HG03460 (cell line): ENCODE measurements at regions not wholly inside any gene's neighbourhood (a gene's known extent, or its start where the extent isn't known, plus 50 kb on each side); places are given as distances from the start of the nearest gene placed in this dataset.
"Not testable (repeated sequence)": the region's sequence is repeated elsewhere in the genome, so short reads cannot be mapped to it uniquely, and the experiment has no call there.

Experiments used
- ATAC-seq: cut with Tn5 transposase; IDR thresholded peaks from one replicate; pipeline ENCODE4 v1.9.1; 2021; ENCODE audit not compliant: unreplicated experiment

- ATAC-seq = no peak
These were observed 606.4 kb upstream of the NR3C2 start for GRCh38 chr4:149048451-149049143.

DNA sequence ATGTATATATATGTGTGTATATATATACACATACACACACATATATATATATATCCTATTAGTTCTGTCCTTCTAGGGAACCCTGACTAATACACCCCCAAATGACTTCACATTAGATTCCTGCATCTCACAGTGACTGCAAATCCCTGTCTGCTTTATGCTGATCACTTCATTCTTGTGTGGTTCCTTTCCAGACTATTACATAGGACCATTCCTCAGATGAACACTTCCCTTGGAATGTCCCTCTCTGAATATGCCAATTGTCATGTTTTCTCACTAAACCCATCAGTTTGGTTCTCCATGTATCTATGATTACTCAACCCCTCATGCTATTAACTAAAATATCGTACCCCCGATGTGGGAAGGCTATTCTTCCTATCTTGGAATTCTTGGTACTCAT is 605.2 kb upstream of the NR3C2 start:
- ATAC-seq = no peak

- ATAC-seq = no peak
These were observed 603.5 kb upstream of the NR3C2 start for GRCh38 chr4:149045731-149046130.

- not testable (repeated sequence) for ATAC-seq
These were observed 597.6 kb upstream of the NR3C2 start for GRCh38 chr4:149039786-149040185.

DNA sequence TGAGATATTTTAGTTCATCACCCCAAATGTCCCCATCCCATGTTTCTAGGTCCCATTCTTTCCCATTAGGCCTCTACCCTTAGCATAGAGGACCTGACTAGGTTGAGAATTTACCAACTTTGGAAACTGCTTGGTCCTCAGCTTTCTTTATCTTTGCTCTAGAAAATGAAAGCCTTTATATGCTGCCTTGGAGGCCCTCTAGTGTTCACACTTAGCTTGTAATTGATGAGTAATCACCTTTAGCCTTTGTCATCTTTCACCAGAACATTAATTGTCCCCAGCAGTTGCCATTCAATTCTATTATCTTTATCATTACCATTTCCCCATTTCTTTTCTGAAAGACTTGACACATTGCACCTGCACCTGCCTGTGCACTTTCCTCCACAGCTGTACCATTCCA is 589.2 kb upstream of the NR3C2 start:
- ATAC-seq = no peak

- ATAC-seq = no peak
These were observed 586.9 kb upstream of the NR3C2 start for GRCh38 chr4:149029056-149029651.

- no peak for ATAC-seq
These were observed 584.5 kb upstream of the NR3C2 start for GRCh38 chr4:149026696-149027095.

DNA sequence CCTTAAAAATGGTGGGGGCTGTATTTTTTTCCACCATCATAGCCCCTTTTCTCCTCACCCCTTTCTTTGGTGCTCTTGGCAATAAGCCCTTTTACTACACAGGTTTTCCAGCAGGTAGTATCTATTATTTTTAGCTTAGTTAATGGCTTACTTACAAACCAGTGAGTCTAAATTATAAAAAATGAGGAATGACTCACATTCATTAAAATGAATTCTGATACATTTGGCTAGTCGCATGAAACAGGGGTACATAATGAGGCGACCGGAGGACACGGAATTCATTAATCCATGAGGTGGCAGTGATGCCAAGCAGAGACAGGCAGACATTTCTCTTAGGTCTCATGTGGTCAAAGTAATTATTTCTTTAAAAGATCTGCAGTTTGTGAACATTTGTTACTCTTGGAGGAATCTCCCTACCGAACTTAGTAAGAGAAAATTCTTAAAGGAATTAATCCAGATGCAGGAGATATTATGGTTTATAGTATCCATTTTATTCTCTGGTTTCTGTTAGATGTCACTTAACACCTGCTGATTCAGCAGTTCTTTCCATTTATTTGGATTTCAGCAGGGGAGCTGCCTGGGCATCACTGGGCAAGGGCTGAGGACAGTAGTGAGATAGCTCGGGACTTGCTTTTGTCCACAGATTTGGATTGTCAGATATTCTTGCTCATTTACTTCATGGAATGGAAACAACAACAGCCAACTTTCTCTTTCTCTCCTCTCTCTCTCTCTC is 575.0 kb upstream of the NR3C2 start:
- ATAC-seq = no peak

DNA sequence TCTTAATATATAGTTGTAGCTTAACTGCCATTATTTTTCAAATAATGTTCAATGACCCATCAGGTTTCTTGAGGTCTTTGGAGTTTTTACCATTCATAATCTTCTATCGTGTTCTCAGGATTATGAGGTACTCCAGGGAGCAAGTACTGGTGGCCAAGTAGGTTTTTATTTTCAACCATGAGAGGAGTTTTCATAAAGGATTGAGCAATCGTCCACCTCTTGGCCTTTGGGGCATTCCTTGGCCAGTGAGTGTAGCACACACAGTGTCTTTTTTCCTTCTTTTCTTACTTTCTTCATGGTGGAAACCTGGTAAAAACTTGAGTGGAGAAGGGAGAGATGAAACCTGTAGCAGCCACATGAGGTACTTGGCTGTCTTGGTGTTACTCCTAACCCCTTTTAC is 567.0 kb upstream of the NR3C2 start:
- ATAC-seq = no peak

DNA sequence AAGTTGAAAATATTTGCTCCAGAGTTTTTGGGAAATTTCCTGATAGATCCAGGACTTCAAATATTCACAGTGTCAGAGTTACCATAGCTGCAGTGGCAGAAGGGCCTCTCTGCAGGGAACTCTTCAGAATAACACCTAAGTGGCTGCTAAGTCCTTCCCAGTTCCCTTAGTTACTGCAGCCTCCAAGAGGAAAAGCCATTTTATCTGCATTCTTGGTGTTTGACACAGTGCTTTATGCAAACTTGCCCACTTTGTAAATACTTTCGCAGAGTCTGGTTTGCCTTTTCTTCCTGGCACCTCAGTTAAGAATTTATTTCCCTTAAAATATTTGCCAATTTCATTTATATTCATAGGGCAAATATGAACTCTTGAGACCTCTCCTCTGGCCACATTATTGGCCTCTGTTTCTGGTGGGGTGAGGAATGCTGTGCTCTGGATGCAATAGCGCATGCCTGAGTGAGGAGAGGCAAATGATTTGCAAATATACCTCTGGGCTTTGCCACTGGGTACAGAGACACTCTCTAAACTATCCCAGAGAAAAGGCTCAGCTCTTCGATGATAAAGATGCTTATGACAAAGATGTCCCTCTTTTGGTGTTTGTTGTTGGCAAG is 566.3 kb upstream of the NR3C2 start:
- no peak for ATAC-seq

- no peak for ATAC-seq
These were observed 563.0 kb upstream of the NR3C2 start for GRCh38 chr4:149005191-149005590.

- ATAC-seq = no peak
These were observed 557.7 kb upstream of the NR3C2 start for GRCh38 chr4:148999924-149000323.

- ATAC-seq = no peak
These were observed 556.5 kb upstream of the NR3C2 start for GRCh38 chr4:148998719-148999118.

GRCh38 chr4:148986951-148987350 is 544.7 kb upstream of the NR3C2 start:
- ATAC-seq = no peak

DNA sequence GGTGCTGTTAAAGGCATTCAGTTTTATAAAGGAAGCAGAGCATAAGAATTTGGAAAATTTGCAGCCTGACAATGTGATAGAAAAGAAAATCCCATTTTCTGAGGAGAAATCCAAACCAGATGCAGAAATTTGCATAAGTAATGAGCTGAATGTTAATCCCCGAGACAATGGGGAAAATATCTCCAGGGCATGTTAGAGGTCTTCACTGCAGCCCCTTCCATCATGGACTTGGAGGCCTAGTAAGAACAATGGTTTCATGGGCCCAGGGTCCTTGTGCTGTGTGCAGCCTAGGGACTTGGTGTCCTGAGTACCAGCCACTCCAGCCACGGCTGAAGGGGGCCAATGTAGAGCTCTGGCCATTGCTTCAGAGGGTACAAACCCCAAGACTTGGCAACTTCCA is 542.7 kb upstream of the NR3C2 start:
- ATAC-seq = no peak

- no peak for ATAC-seq
These were observed 540.0 kb upstream of the NR3C2 start for GRCh38 chr4:148982200-148982599.

GRCh38 chr4:148980782-148981480 is 538.7 kb upstream of the NR3C2 start:
- ATAC-seq = no peak

DNA sequence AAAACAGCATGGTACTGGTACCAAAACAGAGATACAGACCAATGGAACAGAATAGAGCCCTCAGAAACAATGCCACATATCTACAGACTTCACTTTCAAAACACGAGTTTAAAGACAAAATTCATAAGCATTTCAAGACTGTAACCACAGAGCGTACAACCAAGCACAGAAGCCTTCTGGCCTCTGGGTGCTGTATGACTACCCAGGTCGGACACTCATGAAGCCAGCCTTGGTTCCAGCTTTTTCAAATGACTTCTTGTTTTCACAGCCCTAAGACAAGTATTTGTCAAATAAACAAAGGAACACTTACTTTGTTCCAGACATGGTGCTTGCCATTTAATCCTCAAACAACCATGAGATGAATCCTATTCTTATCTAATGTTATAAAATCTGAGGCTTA is 536.1 kb upstream of the NR3C2 start:
- no peak for ATAC-seq

- no peak for ATAC-seq
These were observed 533.2 kb upstream of the NR3C2 start for GRCh38 chr4:148975464-148975863.

DNA sequence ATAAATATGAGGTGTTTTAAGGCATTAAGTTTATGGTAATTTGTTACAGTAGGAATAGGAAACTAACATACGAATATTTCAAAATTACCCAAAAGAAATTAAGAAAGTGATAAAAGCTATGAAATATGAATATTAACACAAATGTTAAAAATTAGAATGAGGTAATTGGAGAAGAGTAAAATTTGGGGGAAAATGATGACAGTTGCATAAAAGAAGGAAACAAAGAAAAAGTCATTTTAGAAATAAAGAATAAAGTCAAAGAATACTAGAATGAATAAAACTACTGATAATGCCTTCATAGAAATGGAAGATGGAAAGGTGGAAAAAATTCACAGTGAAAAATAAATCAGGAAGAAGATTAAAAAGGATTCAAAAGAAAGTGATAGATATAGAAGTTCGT is 522.9 kb upstream of the NR3C2 start:
- no peak for ATAC-seq

- no peak for ATAC-seq
These were observed 522.2 kb upstream of the NR3C2 start for GRCh38 chr4:148964456-148964855.
